Osteocyte (in vitro differentiated cells): ENCODE measurements at regions not wholly inside any gene's neighbourhood (a gene's known extent, or its start where the extent isn't known, plus 50 kb on each side); places are given as distances from the start of the nearest gene placed in this dataset.

ENCODE experiments used
- DNase-seq: peaks from one replicate; pipeline ENCODE4 v3.0.0; 2021; ENCODE audit warnings: mixed read lengths; ENCODE audit not compliant: unreplicated experiment; ENCODE audit errors: extremely low spot score
- H3K27ac Mint-ChIP-seq: one replicate; pipeline ENCODE4 v1.8.0; 2021; ENCODE audit warnings: mild to moderate bottlenecking, mixed read lengths; ENCODE audit not compliant: unreplicated experiment
- H3K27me3 Mint-ChIP-seq: one replicate; pipeline ENCODE4 v1.8.0; 2021; ENCODE audit warnings: mixed read lengths; ENCODE audit not compliant: unreplicated experiment
- H3K36me3 Mint-ChIP-seq: one replicate; pipeline ENCODE4 v1.8.0; 2021; ENCODE audit warnings: mixed read lengths; ENCODE audit not compliant: unreplicated experiment
- H3K4me1 Mint-ChIP-seq: one replicate; pipeline ENCODE4 v1.8.0; 2021; ENCODE audit warnings: mixed read lengths; ENCODE audit not compliant: unreplicated experiment
- H3K4me3 Mint-ChIP-seq: one replicate; pipeline ENCODE4 v1.8.0; 2021; ENCODE audit warnings: mild to moderate bottlenecking, moderate library complexity, mixed read lengths; ENCODE audit not compliant: unreplicated experiment
- H3K9me3 Mint-ChIP-seq: one replicate; pipeline ENCODE4 v1.8.0; 2021; ENCODE audit warnings: mixed read lengths; ENCODE audit not compliant: unreplicated experiment
- TF ChIP-seq, protein P1 (sequence below): fragments of 200-600 bp; sonication (generic); IDR thresholded peaks from 2 replicates; pipeline ENCODE4 v1.5.0; 2021; ENCODE audit warnings: antibody characterized with exemption, mild to moderate bottlenecking, moderate library complexity

- H3K4me1 Mint-ChIP-seq = peaks cover 63% of the 10 kb centered on the region
- peak overlapping the region; percentile 55 for H3K27ac Mint-ChIP-seq
- no peak overlapping the region for H3K4me3 Mint-ChIP-seq
Observed at GRCh38 chr12:66061557-66062289, 68.8 kb downstream of the LLPH start.

DNA sequence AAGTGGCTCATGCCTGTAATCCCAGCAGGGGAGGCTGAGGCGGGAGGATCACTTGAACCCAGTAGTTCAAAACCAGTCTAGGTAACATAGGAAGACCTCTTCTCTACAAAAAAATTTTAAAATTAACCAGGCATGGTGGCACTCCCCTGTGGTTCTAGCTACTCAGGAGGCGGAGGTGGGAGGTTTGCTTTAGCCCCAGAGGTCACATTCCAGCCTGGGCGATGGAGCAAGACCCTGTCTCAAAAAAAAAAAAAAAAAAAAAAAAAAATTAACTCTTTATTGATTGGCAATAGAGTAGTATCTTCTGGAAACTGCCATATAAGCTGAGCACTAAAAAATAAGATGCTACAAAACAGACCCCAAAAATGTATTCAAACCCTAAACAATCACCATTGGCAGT lies 69.5 kb downstream of the LLPH start:
- Mint-ChIP-seq H3K27me3 (no peaks in the 10 kb centered on the region), H3K36me3 (no peaks in the 10 kb centered on the region), H3K4me1 (peaks cover 56% of the 10 kb centered on the region), H3K4me3 (no peak overlapping the region), H3K27ac (peak overlapping the region; percentile 55), H3K9me3 (no peaks in the 10 kb centered on the region)
- TF ChIP-seq, protein P1, sequence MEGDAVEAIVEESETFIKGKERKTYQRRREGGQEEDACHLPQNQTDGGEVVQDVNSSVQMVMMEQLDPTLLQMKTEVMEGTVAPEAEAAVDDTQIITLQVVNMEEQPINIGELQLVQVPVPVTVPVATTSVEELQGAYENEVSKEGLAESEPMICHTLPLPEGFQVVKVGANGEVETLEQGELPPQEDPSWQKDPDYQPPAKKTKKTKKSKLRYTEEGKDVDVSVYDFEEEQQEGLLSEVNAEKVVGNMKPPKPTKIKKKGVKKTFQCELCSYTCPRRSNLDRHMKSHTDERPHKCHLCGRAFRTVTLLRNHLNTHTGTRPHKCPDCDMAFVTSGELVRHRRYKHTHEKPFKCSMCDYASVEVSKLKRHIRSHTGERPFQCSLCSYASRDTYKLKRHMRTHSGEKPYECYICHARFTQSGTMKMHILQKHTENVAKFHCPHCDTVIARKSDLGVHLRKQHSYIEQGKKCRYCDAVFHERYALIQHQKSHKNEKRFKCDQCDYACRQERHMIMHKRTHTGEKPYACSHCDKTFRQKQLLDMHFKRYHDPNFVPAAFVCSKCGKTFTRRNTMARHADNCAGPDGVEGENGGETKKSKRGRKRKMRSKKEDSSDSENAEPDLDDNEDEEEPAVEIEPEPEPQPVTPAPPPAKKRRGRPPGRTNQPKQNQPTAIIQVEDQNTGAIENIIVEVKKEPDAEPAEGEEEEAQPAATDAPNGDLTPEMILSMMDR = no peak
- no peak for DNase-seq

More at GRCh38 chr12:66061557-66062289, 68.8 kb downstream of the LLPH start:
- H3K9me3 Mint-ChIP-seq = no peaks in the 10 kb centered on the region
- H3K27me3 Mint-ChIP-seq = no peaks in the 10 kb centered on the region
- no peak for DNase-seq
- TF ChIP-seq, protein P1 = no peak
- H3K36me3 Mint-ChIP-seq = no peaks in the 10 kb centered on the region

GRCh38 chr12:66060163-66060907 lies 70.2 kb downstream of the LLPH start:
- Mint-ChIP-seq H3K4me3 (no peak overlapping the region), H3K27me3 (no peaks in the 10 kb centered on the region), H3K9me3 (no peaks in the 10 kb centered on the region), H3K27ac (no peak overlapping the region), H3K4me1 (peaks cover 49% of the 10 kb centered on the region), H3K36me3 (no peaks in the 10 kb centered on the region)
- TF ChIP-seq, protein P1 = no peak
- no peak for DNase-seq

GRCh38 chr12:66059666-66060065 lies 70.9 kb downstream of the LLPH start:
- H3K4me1 Mint-ChIP-seq = peaks cover 42% of the 10 kb centered on the region
- no peaks in the 10 kb centered on the region for H3K36me3 Mint-ChIP-seq
- DNase-seq = no peak
- no peaks in the 10 kb centered on the region for H3K27me3 Mint-ChIP-seq
- H3K27ac Mint-ChIP-seq = no peak overlapping the region
- no peaks in the 10 kb centered on the region for H3K9me3 Mint-ChIP-seq
- H3K4me3 Mint-ChIP-seq = no peak overlapping the region
- TF ChIP-seq, protein P1 = no peak

DNA sequence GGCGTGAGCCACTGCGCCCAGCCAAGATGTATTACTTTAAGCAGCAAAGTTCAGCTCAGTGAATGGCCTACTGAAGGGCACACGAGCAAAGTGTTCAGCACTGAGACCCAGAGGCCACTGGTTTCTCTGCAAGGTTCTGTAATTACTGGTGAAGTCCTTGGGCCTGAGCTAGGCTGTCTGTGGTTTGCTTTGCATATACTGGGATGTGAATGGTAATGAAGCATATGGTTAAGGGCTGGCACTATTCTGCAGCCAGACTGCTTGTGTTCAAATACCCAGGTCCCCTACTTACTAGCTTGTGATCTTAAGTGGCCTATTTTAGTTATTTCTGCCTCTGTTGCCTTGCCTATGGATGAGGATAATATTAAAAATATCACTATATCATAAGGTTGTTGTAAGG lies 72.0 kb downstream of the LLPH start:
- Mint-ChIP-seq H3K27me3 (no peaks in the 10 kb centered on the region), H3K9me3 (no peaks in the 10 kb centered on the region), H3K36me3 (no peaks in the 10 kb centered on the region), H3K27ac (no peak overlapping the region), H3K4me3 (no peak overlapping the region), H3K4me1 (peaks cover 31% of the 10 kb centered on the region)
- DNase-seq = no peak
- TF ChIP-seq, protein P1 = no peak
